A549 (cell line): ENCODE measurements at regions not wholly inside any gene's neighbourhood (a gene's known extent, or its start where the extent isn't known, plus 50 kb on each side); places are given as distances from the start of the nearest gene placed in this dataset.

ENCODE experiments used
- CEBPB ChIP-seq, 2 experiments: fragments of >200 bp in 1 of 2; sonication (Bioruptor Twin) in 1 of 2; formaldehyde crosslinking in 1 of 2; IDR thresholded peaks; 2 replicates each; pipeline ENCODE4 v1.6.1; 2012 to 2016
- CTCF ChIP-seq: fragments of >200 bp; sonication (Bioruptor Twin); formaldehyde crosslinking; IDR thresholded peaks from 3 replicates; pipeline ENCODE4 v1.5.1; 2016
- EP300 ChIP-seq, 2 experiments: fragments of >200 bp; sonication (Bioruptor Twin); formaldehyde crosslinking; IDR thresholded peaks; 2 replicates in 1 of 2; 3 replicates in 1 of 2; pipeline ENCODE4 v1.6.1; 2016 to 2017
- MAFK ChIP-seq: fragments of 450-650 bp; IDR thresholded peaks from 2 replicates; pipeline ENCODE4 v1.6.1; 2014; ENCODE audit not compliant: partially characterized antibody
- NFE2L2 ChIP-seq: fragments of 150-350 bp; conservative IDR thresholded peaks from 2 replicates; pipeline ENCODE4 v1.6.1; 2014; ENCODE audit warnings: low read length
- POLR2A ChIP-seq: IDR thresholded peaks from 2 replicates; pipeline ENCODE4 v1.6.1; 2012; ENCODE audit warnings: mild to moderate bottlenecking, low read length

GRCh38 chr1:74908797-74909196, 175.8 kb downstream of the TYW3 start:
- TF ChIP-seq CEBPB (IDR thresholded peaks at IDR 0.05) = no peak
- no peak for TF ChIP-seq CTCF
- TF ChIP-seq POLR2A = no peak
- no peak for TF ChIP-seq EP300 (IDR thresholded peaks at IDR 0.05)
- TF ChIP-seq MAFK = no peak
- TF ChIP-seq NFE2L2 = no peak
